ENCODE measurements at regions not wholly inside any gene's neighbourhood (a gene's known extent, or its start where the extent isn't known, plus 50 kb on each side); places are given as distances from the start of the nearest gene placed in this dataset.

GRCh38 chr6:14711056-14711703 lies 534.7 kb upstream of the JARID2 start:
- DNase-seq (no peak), ATAC-seq (peak; percentile 37 to 42)

DNA sequence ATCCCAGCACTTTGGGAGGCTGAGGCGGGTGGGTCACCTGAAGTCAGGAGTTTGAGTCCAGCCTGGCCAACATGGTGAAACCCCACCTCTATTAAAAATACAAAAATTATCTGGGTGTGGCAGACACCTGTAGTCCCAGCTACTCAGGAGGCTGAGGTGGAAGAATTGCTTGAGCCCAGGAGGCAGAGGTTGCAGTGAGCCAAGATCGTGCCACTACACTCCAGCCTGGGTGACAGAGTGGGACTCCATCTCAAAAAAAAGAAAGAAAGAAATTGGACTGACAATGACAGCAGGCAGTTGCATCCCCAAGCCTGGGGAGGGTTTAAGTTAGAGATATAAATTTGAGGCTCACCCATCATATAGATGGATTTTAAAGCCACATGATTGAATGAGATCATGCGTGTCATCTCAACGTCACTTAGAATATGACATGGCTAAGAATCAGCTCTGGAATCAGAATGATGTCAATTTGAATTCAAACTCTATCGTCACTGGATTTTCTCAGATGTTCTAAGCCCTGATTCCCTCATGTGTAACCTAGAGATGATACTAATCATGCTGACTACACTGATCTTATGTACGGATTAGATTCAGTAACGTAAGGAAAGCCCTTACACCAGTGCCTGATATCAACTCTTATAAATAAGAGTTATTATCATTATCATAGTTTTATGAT lies 534.0 kb upstream of the JARID2 start:
- DNase-seq, result no peak
- ATAC-seq, result no peak
- intact Hi-C loops (cut with DNase I), result loop anchor here in 1 of 2 donors (5.0 to 10.0 kb wide), 2 partner anchors 90 to 497 kb away; no protein-coding TSS in a partner anchor

More at GRCh38 chr6:14711056-14711703, 534.7 kb upstream of the JARID2 start:
- intact Hi-C loops (cut with DNase I), result loop anchor here in 1 of 2 donors (5.0 to 10.0 kb wide), 2 partner anchors 91 to 496 kb away; no protein-coding TSS in a partner anchor

DNA sequence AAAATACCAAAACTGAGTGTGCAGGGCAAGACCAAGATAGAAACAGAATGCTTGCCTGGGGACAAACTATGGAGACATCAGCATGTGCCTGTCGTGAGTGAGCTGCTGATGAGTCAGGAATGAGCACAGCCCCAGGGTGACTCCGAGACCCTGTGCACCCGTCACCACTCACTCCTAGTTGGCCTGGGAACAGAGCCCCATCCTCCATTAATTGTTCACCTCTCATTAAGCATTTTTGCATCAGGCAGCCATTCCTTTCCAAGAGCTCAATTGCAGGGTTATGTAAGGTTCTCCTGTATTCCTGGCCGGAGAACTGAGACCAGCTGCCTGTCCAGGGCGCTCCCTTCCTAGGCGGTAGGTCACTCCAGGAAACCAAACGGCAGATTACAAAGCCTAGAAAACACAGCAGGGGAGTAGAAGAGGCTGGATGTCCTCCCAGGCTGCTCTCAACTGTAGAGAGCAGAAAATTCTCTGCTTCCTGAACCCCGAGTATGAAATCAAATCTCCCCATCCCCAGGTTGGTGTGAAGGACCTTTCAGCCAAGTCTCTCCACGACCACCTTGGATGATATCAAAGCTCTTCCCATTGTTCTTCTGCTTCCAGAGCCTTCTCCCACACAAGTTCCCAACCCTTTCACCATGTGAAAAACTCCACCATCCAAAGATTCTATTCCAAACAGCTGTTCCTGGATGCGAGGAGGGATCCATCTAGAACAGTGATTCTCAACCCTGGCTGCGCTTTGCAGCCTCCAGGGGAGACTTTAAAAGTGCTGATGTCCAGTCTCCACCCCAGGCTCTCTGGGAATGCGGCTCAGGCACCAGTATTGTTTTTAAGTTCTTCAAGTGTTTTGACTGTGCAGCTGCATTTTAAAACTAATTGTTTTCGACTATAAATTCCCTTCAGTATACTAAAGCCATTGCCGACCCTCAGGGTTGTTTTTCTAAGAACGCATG lies 532.6 kb upstream of the JARID2 start:
- DNase-seq (peak; percentile 58), ATAC-seq (peak; percentile 66 to 87)
- intact Hi-C loops (cut with DNase I), result loop anchor here in 1 of 2 donors (5.0 to 10.0 kb wide), 2 partner anchors 89 to 498 kb away; no protein-coding TSS in a partner anchor

DNA sequence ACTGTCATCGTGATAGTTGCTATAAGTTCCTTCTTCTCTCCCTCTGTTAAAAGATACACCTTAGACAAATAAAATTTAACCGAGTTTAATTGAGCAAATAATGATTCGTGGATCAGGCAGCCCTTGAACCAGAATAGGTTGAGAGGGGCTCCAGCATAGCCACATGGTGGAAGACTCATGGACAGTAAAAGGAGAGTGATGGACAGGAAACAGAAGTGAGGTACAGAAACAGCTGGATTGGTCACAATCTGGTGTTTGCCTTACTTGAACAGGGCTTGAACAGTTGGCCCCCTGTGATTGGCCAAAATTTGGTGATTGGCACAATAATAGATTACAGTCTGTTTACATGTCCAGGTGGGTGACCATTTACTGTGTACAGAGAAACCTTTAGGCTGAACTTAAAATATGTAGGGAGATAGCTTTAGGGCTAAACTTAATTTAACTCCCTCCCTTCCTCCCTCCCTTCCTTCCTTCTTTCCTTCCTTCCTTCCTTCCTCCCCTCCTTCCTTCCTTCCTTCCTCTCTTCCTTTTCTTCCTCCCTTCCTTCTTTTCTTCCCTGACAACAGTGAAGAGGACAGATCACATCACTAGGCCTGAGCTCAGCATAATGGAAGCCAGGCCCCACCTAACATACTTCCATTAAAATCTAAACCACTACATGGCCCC lies 531.8 kb upstream of the JARID2 start:
- DNase-seq (no peak), ATAC-seq (no peak)
- intact Hi-C loops (cut with DNase I), result loop anchor here in 1 of 2 donors (5.0 to 10.0 kb wide), 2 partner anchors 88 to 499 kb away; no protein-coding TSS in a partner anchor

GRCh38 chr6:14715076-14715475 lies 530.8 kb upstream of the JARID2 start:
- DNase-seq (no peak), ATAC-seq (no peak)
- intact Hi-C loops (cut with DNase I), result loop anchor here in 1 of 2 donors (10.0 kb wide), 1 partner anchor 500 kb away; no protein-coding TSS in a partner anchor

DNA sequence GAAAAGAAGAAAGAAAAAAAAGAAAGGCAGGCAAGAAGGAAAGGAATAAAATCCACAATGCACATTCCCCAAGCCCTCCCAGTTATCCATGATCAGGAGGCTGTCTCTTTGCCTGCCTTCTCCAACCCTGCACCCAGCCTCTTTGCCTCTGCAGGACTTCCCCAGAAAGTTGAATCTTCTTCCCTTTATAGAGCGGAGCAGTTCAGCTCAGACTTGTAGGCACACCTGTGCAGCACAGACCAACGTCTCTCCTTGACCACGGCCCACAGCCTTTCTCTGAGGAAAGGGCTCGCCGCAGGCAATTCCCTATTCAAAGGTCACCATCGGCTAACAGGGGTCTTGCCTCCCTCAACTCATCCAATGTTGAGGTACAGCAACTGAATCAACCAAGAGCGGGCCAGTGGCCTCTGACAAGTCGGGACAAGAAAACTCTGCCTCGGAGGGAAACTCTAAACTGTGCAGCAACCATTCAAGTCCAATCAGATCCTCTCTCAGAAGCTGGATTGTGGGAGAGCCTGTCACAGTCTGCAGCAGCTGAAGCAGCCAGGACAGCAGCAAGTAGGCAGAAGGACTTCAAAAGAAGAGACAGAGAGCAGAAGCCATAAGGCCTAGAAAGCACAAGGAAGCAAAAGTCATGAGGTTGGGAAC lies 529.2 kb upstream of the JARID2 start:
- DNase-seq, result no peak
- intact Hi-C loops (cut with DNase I), result loop anchor here in 1 of 2 donors (10.0 kb wide), 1 partner anchor 502 kb away; no protein-coding TSS in a partner anchor
- ATAC-seq, result no peak

DNA sequence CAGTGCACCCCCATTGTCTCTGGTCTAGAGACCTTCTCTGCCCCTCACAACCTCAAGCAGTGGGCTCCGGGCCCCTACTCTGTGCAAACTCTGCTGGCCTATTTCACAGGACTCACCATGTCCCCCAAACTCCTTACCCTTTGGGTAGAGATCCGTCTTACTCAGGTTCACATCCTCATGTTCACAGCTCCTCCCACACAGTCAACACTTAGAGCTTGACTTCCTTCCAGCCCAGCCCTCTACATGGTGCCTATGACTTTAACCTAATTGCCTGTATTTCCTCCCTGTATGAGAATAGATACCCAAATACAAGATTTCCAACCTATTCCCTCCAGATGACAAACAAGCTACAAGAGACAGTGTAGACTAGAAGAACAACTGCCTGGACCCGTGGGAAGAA lies 528.6 kb upstream of the JARID2 start:
- intact Hi-C loops (cut with DNase I), result loop anchor here in 1 of 2 donors (10.0 kb wide), 1 partner anchor 503 kb away; no protein-coding TSS in a partner anchor
- DNase-seq, result no peak
- ATAC-seq, result no peak

- peak in 1 of 2 donors; percentile 46 for ATAC-seq
- intact Hi-C loops (cut with DNase I), result loop anchor here in 1 of 2 donors (10.0 kb wide), 1 partner anchor 504 kb away; no protein-coding TSS in a partner anchor
- no peak for DNase-seq
These were observed 527.0 kb upstream of the JARID2 start for GRCh38 chr6:14718861-14719260.

- intact Hi-C loops (cut with DNase I), result loop anchor here in 1 of 2 donors (10.0 kb wide), 1 partner anchor 504 kb away; no protein-coding TSS in a partner anchor
- DNase-seq (no peak), ATAC-seq (peak in 1 of 2 donors; percentile 30)
These were observed 526.6 kb upstream of the JARID2 start for GRCh38 chr6:14719270-14719669.

DNA sequence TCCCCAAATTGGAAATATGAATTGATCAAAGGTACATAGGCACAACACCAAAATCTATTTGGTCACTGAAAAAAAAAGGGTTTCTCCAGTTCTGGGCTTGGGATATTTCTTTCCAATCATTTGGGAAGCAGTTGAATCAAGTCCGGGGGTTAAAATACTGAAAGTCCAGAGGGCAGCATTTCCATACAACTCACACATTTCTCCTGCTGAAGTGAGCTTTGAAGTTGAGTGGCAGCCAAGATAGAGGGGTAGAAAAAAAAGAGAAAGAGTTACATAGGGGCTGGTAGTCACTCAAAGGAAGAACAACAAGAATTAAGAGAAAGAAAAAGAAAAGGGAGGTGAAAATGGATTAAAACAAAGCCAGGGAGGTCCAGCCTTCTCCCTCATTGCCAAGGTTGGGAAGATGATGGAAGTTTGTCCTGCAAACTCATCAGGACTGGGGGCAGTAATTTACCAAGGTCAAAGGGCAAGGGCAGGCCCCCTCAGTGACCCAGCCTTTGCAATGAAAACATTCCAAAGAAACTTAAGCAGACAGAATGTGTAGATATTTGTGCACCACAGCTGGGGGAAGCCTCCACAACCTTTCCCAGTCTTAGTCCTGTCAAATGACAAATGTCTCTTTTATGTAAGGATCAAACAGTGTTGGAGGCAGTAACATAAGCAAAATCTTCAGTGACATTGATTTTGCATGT lies 525.3 kb upstream of the JARID2 start:
- ATAC-seq (peak; percentile 12 to 39), DNase-seq (no peak)
- intact Hi-C loops (cut with DNase I), result no loop called here

GRCh38 chr6:14721103-14721758 lies 524.6 kb upstream of the JARID2 start:
- ATAC-seq, result peak; percentile 35 to 68
- DNase-seq, result no peak
- intact Hi-C loops (cut with DNase I), result no loop called here

GRCh38 chr6:14722001-14722562 lies 523.8 kb upstream of the JARID2 start:
- DNase-seq (no peak), ATAC-seq (no peak)
- intact Hi-C loops (cut with DNase I), result no loop called here

DNA sequence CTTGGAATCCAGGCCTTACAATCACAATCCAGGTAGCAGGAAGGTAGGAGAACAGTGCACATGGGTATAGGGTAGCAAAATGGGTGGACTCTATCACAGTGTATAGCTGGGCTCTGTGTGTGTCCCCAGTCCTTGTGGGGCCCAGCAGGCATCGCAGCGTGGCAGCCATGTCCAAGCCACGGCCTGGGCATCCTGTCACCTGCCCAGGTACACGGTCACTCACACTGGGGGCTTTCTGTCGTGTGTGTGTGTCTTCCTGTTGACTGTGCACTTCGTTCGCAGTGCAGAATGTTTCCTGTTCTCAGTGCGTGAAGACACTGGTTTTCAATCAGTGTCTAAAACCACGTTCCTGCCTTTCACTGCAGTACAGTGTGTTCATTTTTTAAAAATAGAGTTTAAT lies 523.2 kb upstream of the JARID2 start:
- no peak for DNase-seq
- ATAC-seq, result no peak
- intact Hi-C loops (cut with DNase I), result no loop called here

GRCh38 chr6:14723535-14724086 lies 522.3 kb upstream of the JARID2 start:
- DNase-seq (no peak), ATAC-seq (no peak)
- intact Hi-C loops (cut with DNase I), result no loop called here

- DNase-seq, result no peak
- no peak for ATAC-seq
- intact Hi-C loops (cut with DNase I), result no loop called here
These were observed 521.3 kb upstream of the JARID2 start for GRCh38 chr6:14724549-14724948.

DNA sequence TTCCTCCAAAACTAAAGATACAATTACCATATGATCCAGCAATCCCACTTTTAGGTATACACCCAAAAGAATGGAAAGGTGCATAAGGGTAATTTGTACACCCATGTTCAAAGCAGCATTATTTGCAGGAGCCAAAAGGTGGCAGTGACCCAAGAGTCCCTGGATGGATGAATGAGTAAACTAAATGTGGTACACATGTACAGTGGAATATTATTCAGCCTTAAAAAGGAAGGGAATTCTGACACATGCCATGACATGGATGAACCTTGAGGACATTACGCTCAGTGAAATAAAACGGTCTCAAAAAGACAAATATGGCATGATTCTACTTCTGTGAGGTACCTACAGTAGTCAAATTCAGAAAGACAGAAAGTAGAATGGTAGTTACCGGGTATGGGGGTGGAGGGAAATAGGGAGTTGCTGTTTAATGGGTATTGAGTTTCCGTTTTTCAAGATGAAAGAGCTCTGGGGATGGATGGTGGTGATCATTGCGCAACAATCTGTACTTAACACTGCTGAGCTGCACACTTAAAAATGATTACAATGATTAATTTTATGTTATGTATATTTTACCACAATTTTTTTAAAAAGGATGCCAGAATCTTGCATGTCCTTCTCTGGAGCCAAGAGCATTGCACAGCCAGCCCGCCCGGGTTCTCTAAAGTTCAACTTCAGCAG lies 518.9 kb upstream of the JARID2 start:
- intact Hi-C loops (cut with DNase I), result no loop called here
- DNase-seq, result no peak
- peak in 1 of 2 donors; percentile 55 for ATAC-seq
